HCT116 (cell line): ENCODE measurements at regions not wholly inside any gene's neighbourhood (a gene's known extent, or its start where the extent isn't known, plus 50 kb on each side); places are given as distances from the start of the nearest gene placed in this dataset.

Experiments
- ATAC-seq: fragments of 200-7000 bp; cut with Tn5 transposase; 2 replicates; pipeline ENCODE4 v1.9.1; 2020; ENCODE audit warnings: mild to moderate bottlenecking, moderate library complexity
- BruUV-seq: library from RNA; stranded (reverse); fragments of 400-500 nt; replicated peaks from 2 replicates; lab custom pipeline; 2021; lab: Mats Ljungman, UMichigan
- CTCF ChIA-PET: fragments of 300-600 bp; sonication (Branson Sonifier 250); formaldehyde crosslinking; loops from one replicate; lab custom pipeline; 2021; ENCODE audit warnings: antibody characterized with exemption; lab: Charles Lee
- POLR2A ChIA-PET: fragments of 300-600, 350-600 bp; sonication (Branson Sonifier 250); formaldehyde crosslinking; loops from one replicate; lab custom pipeline; 2021; ENCODE audit warnings: antibody characterized with exemption; lab: Charles Lee
- RAD21 ChIA-PET, 2 experiments: fragments of 300-600 bp; sonication (Branson Sonifier 250); formaldehyde crosslinking; loops; one replicate each; lab custom pipeline; 2023; ENCODE audit warnings: low total read pairs in 2 of 2; ENCODE audit not compliant: uncharacterized antibody in 2 of 2, unreplicated experiment in 2 of 2, low non-redundant PET in 1 of 2; lab: Charles Lee
- DNase-seq: peaks from one replicate; pipeline ENCODE4 v3.0.0-alpha.2; 2010; ENCODE audit warnings: low read depth, low spot score
- H2AFZ ChIP-seq: fragments of 200-600 bp; shearing (Covaris generic), sonication (generic); 2 replicates; pipeline ENCODE4 v1.6.1; 2017; ENCODE audit warnings: low read depth, mixed run types, mixed read lengths, antibody characterized with exemption, low read length; ENCODE audit not compliant: poor library complexity, severe bottlenecking
- H3K27ac ChIP-seq: 2 replicates; pipeline ENCODE4 v1.5.1; 2012; ENCODE audit warnings: low read depth, low read length
- H3K27me3 ChIP-seq: fragments of 200-600 bp; sonication (generic); 2 replicates; pipeline ENCODE4 v1.6.1; 2016; ENCODE audit warnings: mixed run types, low read length, mixed read lengths; ENCODE audit not compliant: insufficient read depth
- H3K36me3 ChIP-seq, 2 experiments: fragments of 200-500 bp in 1 of 2; fragments of 200-600 bp in 1 of 2; sonication (Bioruptor generic) in 1 of 2; sonication (generic) in 1 of 2; 2 replicates each; pipeline versions ENCODE4 v1.5.1 to v1.6.1; 2014 to 2016; ENCODE audit warnings: low read length in 2 of 2, inconsistent platforms in 1 of 2, mixed read lengths in 1 of 2, mixed run types in 1 of 2; ENCODE audit not compliant: insufficient read depth in 2 of 2, control insufficient read depth in 1 of 2
- H3K4me1 ChIP-seq, 2 experiments: fragments of 200-600 bp in 1 of 2; sonication (generic) in 1 of 2; 2 replicates each; pipeline versions ENCODE4 v1.5.1 to v1.6.1; 2012 to 2017; ENCODE audit warnings: low read length in 2 of 2, inconsistent platforms in 1 of 2, mild to moderate bottlenecking in 1 of 2, mixed read lengths in 1 of 2, mixed run types in 1 of 2, moderate library complexity in 1 of 2; ENCODE audit not compliant: insufficient read depth in 2 of 2, control insufficient read depth in 1 of 2
- H3K4me2 ChIP-seq: fragments of 200-600 bp; sonication (generic); 2 replicates; pipeline ENCODE4 v1.6.1; 2017; ENCODE audit warnings: mixed run types, low read length, mixed read lengths
- H3K4me3 ChIP-seq, 2 experiments: fragments of 200-600 bp in 1 of 2; sonication (generic) in 1 of 2; replicated peaks in 1 of 2; 2 replicates each; pipeline ENCODE4 v1.5.1; 2011 to 2016; ENCODE audit warnings: low read length in 2 of 2, control low read depth in 1 of 2, low read depth in 1 of 2, mild to moderate bottlenecking in 1 of 2, mixed read lengths in 1 of 2, mixed run types in 1 of 2
- H3K79me2 ChIP-seq: fragments of 200-600 bp; sonication (generic); 2 replicates; pipeline ENCODE4 v1.6.1; 2017; ENCODE audit warnings: mild to moderate bottlenecking, mixed run types, low read length, moderate library complexity, mixed read lengths; ENCODE audit not compliant: insufficient read depth
- H3K9ac ChIP-seq: fragments of 200-600 bp; sonication (generic); 2 replicates; pipeline ENCODE4 v1.6.1; 2016; ENCODE audit warnings: low read length, mixed read lengths
- H3K9me2 ChIP-seq: fragments of 200-600 bp; sonication (generic), shearing (Covaris generic); 2 replicates; pipeline ENCODE4 v1.6.1; 2017; ENCODE audit warnings: mixed run types, mild to moderate bottlenecking, moderate library complexity; ENCODE audit not compliant: insufficient read depth
- H3K9me3 ChIP-seq, 2 experiments: fragments of 200-500 bp in 1 of 2; fragments of 200-600 bp in 1 of 2; sonication (Bioruptor generic) in 1 of 2; sonication (generic) in 1 of 2; 2 replicates each; pipeline ENCODE4 v1.6.1; 2014 to 2017; ENCODE audit warnings: low read length in 2 of 2, mixed read lengths in 2 of 2, inconsistent platforms in 1 of 2, low read depth in 1 of 2, mild to moderate bottlenecking in 1 of 2, mixed run types in 1 of 2, moderate library complexity in 1 of 2; ENCODE audit not compliant: control insufficient read depth in 1 of 2, insufficient read depth in 1 of 2
- H4K20me1 ChIP-seq: fragments of 200-600 bp; sonication (generic), shearing (Covaris generic); 2 replicates; pipeline ENCODE4 v1.6.1; 2017; ENCODE audit warnings: mixed run types, mild to moderate bottlenecking, moderate library complexity; ENCODE audit not compliant: insufficient read depth
- CBX3 ChIP-seq: IDR thresholded peaks from 2 replicates; pipeline ENCODE4 v1.6.1; 2012; ENCODE audit warnings: low read depth
- CEBPB ChIP-seq: IDR thresholded peaks from 2 replicates; pipeline ENCODE4 v1.6.1; 2012; ENCODE audit warnings: low read depth
- ELF1 ChIP-seq: IDR thresholded peaks from 2 replicates; pipeline ENCODE4 v1.6.1; 2012; ENCODE audit warnings: low read depth, borderline replicate concordance
- FOSL1 ChIP-seq: IDR thresholded peaks from 2 replicates; pipeline ENCODE4 v1.6.1; 2012; ENCODE audit warnings: low read depth
- POLR2A ChIP-seq: IDR thresholded peaks from 2 replicates; pipeline ENCODE4 v1.7.0; 2011; ENCODE audit warnings: borderline replicate concordance; ENCODE audit not compliant: insufficient read depth, insufficient read length; ENCODE audit errors: extremely low read depth
- POLR2AphosphoS5 ChIP-seq: IDR thresholded peaks from 2 replicates; pipeline ENCODE4 v1.6.1; 2011; ENCODE audit warnings: mild to moderate bottlenecking, low read depth, low read length, moderate library complexity
- RAD21 ChIP-seq: IDR thresholded peaks from 2 replicates; pipeline ENCODE4 v1.6.1; 2012; ENCODE audit warnings: low read depth, mild to moderate bottlenecking
- SRF ChIP-seq: IDR thresholded peaks from 2 replicates; pipeline ENCODE4 v1.6.1; 2012; ENCODE audit warnings: low read depth
- YY1 ChIP-seq: IDR thresholded peaks from 2 replicates; pipeline ENCODE4 v1.6.1; 2011; ENCODE audit warnings: low read length, low read depth, moderate library complexity, mild to moderate bottlenecking; ENCODE audit not compliant: insufficient replicate concordance; ENCODE audit errors: extremely low read depth
- ZFX ChIP-seq: fragments of 450-650 bp; IDR thresholded peaks from 2 replicates; pipeline ENCODE4 v1.6.1; 2017
- ZNF274 ChIP-seq: fragments of 200-500 bp; sonication (Bioruptor generic); IDR thresholded peaks from 2 replicates; pipeline ENCODE4 v1.6.1; 2014; ENCODE audit warnings: mild to moderate bottlenecking, low read depth, low read length, inconsistent platforms
- intact Hi-C: fragments of 100-400 bp; cut with micrococcal nuclease; formaldehyde crosslinking; loops from 2 replicates; pipeline ENCODE4 v1.10.0; 2022
- TF ChIP-seq, protein P1 (sequence below), 3 experiments: fragments of 200-600 bp in 1 of 3; sonication (generic) in 1 of 3; IDR thresholded peaks in 2 of 3; conservative IDR thresholded peaks in 1 of 3; 2 replicates each; pipeline ENCODE4 v1.5.1; 2012 to 2017; ENCODE audit warnings: low read depth in 2 of 3, low read length in 2 of 3, antibody characterized with exemption in 1 of 3, borderline replicate concordance in 1 of 3, control low read depth in 1 of 3, mild to moderate bottlenecking in 1 of 3, mixed read lengths in 1 of 3, mixed run types in 1 of 3, moderate library complexity in 1 of 3; ENCODE audit not compliant: insufficient read depth in 1 of 3
- TF ChIP-seq, protein P2 (sequence below): IDR thresholded peaks from 2 replicates; pipeline ENCODE4 v1.6.1; 2011; ENCODE audit warnings: mild to moderate bottlenecking, low read length, moderate library complexity; ENCODE audit not compliant: insufficient replicate concordance; ENCODE audit errors: extremely low read depth

DNA sequence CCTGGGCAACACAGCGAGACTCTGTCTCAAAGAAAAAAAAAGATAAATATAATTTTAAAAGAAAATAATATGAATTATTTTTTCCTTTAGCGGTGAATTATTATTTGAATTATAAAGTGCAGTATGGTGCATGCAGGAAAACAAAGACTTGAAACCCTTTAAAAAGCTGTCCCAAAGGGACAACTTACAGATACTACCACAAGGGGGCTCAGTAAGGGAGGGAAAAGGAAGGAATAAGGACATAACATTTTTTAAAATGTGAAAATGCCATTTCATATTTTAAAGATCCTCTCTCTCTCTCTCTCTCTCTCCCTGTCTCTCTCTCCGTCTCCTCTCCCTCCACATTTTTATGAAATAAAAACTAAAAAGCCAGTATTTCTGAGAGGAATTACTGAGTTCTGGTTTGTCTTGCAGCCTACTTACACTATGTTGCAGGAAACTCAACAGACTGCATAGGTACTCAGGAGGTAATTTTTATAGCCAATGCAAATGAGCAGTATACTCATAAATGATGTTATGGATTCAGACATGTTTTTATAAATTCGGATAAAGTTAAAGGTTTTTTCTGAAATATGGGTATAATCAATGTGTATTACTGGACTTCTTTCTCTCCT lies 455.0 kb upstream of the GJE1 start:
- ChIA-PET POLR2A (no interaction called here), CTCF (interaction anchor here (1.4 kb wide), 1 partner anchor 433 kb away, joined by 4 read pairs; no protein-coding TSS in a partner anchor), RAD21 (no interaction called here)
- Histone ChIP-seq H3K79me2 (no peaks in the 10 kb centered on the region), H2AFZ (peak overlapping the region; percentile 98), H3K9ac (no peak overlapping the region), H3K4me3 (no peak overlapping the region), H3K27me3 (no peaks in the 10 kb centered on the region), H3K4me1 (0 out of 4 replicates have a peak, but pooled peaks cover 0 to 3% of the 10 kb centered on the region in 2 experiments), H3K9me3 (no peaks in the 10 kb centered on the region), H3K36me3 (no peaks in the 10 kb centered on the region), H3K9me2 (no peaks in the 10 kb centered on the region), H3K27ac (no peak overlapping the region), H4K20me1 (no peaks in the 10 kb centered on the region), H3K4me2 (peak overlapping the region; percentile 16; the same call in 1 of the 2 replicates)
- ATAC-seq, result peak; percentile 70
- BruUV-seq, result no TSS peak
- TF ChIP-seq FOSL1 (peak; percentile 20; the same call in 1 of the 2 replicates), YY1 (peak; percentile 21), CBX3 (0 out of 2 replicates have a peak, but pooled peaks have one; percentile 37), RAD21 (peak; percentile 72), CEBPB (no peak)
- TF ChIP-seq, protein P1, sequence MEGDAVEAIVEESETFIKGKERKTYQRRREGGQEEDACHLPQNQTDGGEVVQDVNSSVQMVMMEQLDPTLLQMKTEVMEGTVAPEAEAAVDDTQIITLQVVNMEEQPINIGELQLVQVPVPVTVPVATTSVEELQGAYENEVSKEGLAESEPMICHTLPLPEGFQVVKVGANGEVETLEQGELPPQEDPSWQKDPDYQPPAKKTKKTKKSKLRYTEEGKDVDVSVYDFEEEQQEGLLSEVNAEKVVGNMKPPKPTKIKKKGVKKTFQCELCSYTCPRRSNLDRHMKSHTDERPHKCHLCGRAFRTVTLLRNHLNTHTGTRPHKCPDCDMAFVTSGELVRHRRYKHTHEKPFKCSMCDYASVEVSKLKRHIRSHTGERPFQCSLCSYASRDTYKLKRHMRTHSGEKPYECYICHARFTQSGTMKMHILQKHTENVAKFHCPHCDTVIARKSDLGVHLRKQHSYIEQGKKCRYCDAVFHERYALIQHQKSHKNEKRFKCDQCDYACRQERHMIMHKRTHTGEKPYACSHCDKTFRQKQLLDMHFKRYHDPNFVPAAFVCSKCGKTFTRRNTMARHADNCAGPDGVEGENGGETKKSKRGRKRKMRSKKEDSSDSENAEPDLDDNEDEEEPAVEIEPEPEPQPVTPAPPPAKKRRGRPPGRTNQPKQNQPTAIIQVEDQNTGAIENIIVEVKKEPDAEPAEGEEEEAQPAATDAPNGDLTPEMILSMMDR (IDR thresholded peaks at IDR 0.05 in 2 of 3, conservative IDR thresholded peaks at IDR 0.05 in 1 of 3; ENCODE audit: borderline replicate concordance in 1 of 3, insufficient read depth in 1 of 3, low read depth in 2 of 3, low read length in 2 of 3), result peak; percentile 60 to 74 (median 67); a peak in 5 of 6 replicates
- intact Hi-C loops, result loop anchor here (1.0 kb wide), 1 partner anchor 435 kb away; no protein-coding TSS in a partner anchor
- DNase-seq, result peak; percentile 40

DNA sequence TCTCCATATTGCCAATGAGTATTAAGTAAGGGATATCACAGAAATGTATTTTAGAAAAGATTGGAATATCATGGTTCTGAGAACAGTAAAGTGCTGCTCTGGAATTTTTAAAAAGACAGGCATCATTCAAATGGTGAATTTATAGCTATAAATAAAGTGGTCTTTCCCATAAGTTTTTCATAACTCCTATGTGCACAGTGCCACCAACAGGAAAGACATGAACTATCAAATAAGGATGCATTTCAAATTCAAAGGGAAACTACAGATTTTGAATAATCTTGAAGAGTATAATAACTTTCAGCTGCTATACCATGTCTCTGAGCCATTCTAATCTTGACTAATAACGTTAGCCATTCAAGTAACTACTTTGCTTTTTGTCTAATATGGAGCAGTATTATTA lies 456.8 kb upstream of the GJE1 start:
- no peak overlapping the region for H3K4me2 ChIP-seq
- RAD21 ChIA-PET, result no interaction called here
- DNase-seq, result peak; percentile 18
- H3K9me2 ChIP-seq, result peaks cover 2% of the 10 kb centered on the region; the same call in 1 of the 2 replicates
- ATAC-seq, result peak; percentile 63
- H3K27ac ChIP-seq, result no peak overlapping the region
- no peaks in the 10 kb centered on the region for H3K79me2 ChIP-seq
- CTCF ChIA-PET, result interaction anchor here (0.5 to 2.8 kb wide), 17 partner anchors 8 to 532 kb away, joined by 3 to 10 read pairs (median 4); no protein-coding TSS in a partner anchor
- H3K9ac ChIP-seq, result no peak overlapping the region
- POLR2A ChIA-PET, result no interaction called here
- BruUV-seq, result no TSS peak
- H3K36me3 ChIP-seq, result no peaks in the 10 kb centered on the region
- no peak overlapping the region for H3K4me3 ChIP-seq
- H3K27me3 ChIP-seq, result no peaks in the 10 kb centered on the region
- H4K20me1 ChIP-seq, result no peaks in the 10 kb centered on the region
- H3K4me1 ChIP-seq, result 0 out of 4 replicates have a peak, but pooled peaks cover 0 to 3% of the 10 kb centered on the region in 2 experiments
- intact Hi-C loops, result no loop called here
- H3K9me3 ChIP-seq, result no peaks in the 10 kb centered on the region
- H2AFZ ChIP-seq, result peak overlapping the region; percentile 78
- TF ChIP-seq RAD21 (peak; percentile 61), SRF (no peak), POLR2AphosphoS5 (no peak), CBX3 (no peak), POLR2A (no peak), ZNF274 (no peak), ZFX (no peak), ELF1 (no peak)
- TF ChIP-seq, protein P2, sequence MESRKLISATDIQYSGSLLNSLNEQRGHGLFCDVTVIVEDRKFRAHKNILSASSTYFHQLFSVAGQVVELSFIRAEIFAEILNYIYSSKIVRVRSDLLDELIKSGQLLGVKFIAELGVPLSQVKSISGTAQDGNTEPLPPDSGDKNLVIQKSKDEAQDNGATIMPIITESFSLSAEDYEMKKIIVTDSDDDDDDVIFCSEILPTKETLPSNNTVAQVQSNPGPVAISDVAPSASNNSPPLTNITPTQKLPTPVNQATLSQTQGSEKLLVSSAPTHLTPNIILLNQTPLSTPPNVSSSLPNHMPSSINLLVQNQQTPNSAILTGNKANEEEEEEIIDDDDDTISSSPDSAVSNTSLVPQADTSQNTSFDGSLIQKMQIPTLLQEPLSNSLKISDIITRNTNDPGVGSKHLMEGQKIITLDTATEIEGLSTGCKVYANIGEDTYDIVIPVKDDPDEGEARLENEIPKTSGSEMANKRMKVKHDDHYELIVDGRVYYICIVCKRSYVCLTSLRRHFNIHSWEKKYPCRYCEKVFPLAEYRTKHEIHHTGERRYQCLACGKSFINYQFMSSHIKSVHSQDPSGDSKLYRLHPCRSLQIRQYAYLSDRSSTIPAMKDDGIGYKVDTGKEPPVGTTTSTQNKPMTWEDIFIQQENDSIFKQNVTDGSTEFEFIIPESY, result no peak
